Activated CD8-positive, alpha-beta memory T cell treated with anti-CD3 and anti-CD28 coated beads for 24 hours (primary cell): ENCODE measurements at regions not wholly inside any gene's neighbourhood (a gene's known extent, or its start where the extent isn't known, plus 50 kb on each side); places are given as distances from the start of the nearest gene placed in this dataset.
"Not testable (repeated sequence)": the region's sequence is repeated elsewhere in the genome, so short reads cannot be mapped to it uniquely, and the experiment has no call there.

Source experiments
- DNase-seq: peaks from one replicate; pipeline ENCODE4 v3.0.0-alpha.2; 2020

DNA sequence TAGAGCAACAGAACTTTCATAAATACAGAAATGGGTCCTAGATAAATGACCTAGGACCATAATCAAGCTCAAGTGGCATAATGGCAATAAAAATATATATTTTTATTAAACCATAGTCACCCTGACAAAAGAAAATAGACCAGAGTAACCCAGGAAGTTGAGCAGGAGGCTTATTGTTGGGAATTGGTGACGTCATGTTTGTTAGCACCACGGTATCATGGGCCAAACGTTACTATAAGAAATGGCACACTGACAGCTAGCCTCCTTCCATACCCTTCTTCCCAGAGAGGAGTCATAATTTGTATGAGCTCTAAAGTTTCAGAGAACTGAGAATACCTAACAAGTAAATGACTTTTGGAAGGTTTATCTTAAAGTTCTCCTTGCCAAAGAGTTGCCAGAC lies 1698.2 kb downstream of the REEP3 start:
- DNase-seq, result no peak

DNA sequence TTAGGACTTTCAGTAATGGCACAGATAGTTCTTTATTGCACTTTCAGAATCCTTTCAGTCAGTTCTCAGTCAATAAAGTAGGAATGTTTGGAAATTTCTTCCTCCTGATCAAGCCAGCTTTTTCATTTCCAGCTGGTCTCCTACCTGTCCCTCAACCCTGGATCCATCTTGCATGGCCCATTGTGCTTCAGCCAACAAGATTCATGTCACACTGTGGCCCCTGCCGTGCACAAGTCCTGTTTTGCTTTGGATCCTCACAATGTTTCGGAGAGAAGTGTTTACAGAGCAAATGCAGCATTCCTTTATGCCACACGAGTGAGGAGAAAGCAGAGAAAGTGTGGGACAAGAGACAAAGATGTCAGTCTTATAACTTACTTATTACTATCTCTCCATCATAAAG lies 1694.7 kb upstream of the LRRTM3 start:
- DNase-seq, result no peak

DNA sequence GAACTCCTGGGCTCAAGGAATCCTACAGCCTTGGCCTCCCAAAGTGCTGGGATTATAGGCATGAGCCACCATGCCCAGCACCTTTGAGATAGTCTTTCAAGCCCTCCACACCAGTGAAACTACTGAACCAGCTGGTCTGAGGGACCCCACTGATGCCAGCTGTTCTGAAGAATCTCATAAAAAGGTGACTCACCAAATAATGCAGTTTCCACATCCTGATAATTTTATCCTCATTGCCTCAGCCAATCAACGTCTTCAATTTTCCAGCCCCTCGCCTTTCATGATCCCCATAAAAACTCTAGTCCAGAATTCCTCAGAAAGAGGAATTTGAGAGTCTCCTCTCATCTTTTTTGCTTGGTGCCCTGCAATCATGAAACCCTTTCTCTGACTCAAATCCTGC lies 1691.6 kb upstream of the LRRTM3 start:
- no peak for DNase-seq

- no peak for DNase-seq
Observed at GRCh38 chr10:65235266-65235665, 1690.6 kb upstream of the LRRTM3 start.

GRCh38 chr10:65235846-65236245 lies 1690.0 kb upstream of the LRRTM3 start:
- DNase-seq, result no peak

DNA sequence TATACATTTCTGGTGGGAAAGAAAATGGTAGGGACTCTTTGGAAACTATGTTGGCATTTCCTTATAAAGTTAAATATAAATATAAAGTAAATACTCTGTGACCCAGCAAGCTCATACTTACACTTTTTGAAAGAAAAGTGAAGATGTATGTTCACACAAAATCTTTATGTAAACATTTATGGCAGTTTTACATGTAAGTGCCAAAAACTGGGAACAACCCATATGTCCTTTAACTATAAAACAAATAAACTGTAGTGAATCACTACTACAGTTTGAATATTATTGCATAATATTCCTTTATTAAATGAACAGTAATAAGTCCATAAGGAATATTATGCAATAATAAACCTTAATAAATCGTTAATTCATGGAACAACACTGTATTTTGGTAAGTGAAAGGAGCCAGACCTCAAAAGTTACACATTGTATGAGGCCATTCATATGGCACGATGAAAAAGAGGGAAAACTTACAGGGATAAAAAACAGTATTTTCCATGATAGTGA lies 1660.3 kb upstream of the LRRTM3 start:
- no peak for DNase-seq

GRCh38 chr10:65269551-65269950 lies 1656.3 kb upstream of the LRRTM3 start:
- DNase-seq, result not testable (repeated sequence)

- no peak for DNase-seq
Observed at GRCh38 chr10:65270969-65271368, 1654.9 kb upstream of the LRRTM3 start.

DNA sequence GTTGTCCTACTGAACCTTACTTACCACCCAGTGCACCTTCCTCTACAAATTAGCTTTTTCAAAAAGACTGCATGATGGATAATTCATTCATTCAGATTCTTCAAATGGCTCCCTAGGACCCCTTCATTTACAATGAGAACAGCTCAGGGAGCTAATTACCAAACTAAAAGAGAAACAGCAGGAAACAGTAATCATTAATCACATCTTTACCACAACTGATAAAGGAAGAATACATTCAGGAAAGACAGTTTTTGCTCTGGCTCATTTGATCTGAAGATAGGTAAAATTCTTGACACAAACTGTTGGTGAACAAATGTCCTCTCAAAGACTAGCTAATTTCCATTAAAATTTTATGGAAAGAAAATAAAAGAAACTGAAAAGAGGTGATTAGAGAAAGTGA lies 1652.7 kb upstream of the LRRTM3 start:
- no peak for DNase-seq

DNA sequence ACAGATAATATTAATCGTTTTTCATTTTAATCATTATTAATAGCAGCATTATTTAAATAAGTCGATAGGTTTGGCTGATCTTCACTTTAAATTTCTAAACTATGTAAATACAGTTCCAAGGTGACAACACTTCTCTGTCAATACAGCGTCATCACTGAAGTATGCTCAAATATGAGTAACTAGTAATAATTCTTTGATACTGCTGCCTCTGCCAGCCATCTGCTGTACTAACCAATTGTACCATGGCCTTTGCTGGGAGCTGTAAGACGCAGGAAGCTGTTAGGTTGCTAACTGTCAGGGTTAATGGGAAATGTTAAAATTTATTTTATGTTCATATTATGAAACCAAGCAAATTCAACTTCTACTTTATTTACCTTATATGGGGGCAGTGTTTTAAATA lies 1650.5 kb upstream of the LRRTM3 start:
- no peak for DNase-seq

GRCh38 chr10:65284495-65285041 lies 1641.3 kb upstream of the LRRTM3 start:
- DNase-seq, result no peak

GRCh38 chr10:65285726-65286125 lies 1640.1 kb upstream of the LRRTM3 start:
- not testable (repeated sequence) for DNase-seq

DNA sequence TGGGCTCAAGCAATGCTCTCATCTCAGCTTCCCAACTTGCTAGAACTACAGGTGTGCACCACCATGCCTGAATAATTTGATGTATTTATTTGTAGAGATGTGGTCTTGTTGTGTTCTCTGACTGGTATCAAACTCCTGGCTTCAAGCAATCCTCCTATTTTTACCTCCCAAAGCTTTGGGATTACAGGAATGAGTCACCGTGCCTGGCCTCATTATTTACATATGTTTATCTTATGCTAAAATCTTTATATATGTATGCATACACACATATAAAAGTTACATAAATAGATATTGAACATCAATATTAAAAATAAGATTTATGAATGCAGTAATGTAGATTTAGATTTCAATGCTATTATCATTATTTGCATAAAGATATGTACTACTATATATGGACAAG lies 1634.5 kb upstream of the LRRTM3 start:
- DNase-seq, result no peak

GRCh38 chr10:65292551-65292950 lies 1633.3 kb upstream of the LRRTM3 start:
- DNase-seq, result no peak

- DNase-seq, result no peak
Observed at GRCh38 chr10:65294329-65294728, 1631.5 kb upstream of the LRRTM3 start.

GRCh38 chr10:65301181-65301580 lies 1624.7 kb upstream of the LRRTM3 start:
- DNase-seq, result no peak

- DNase-seq, result no peak
Observed at GRCh38 chr10:65306201-65306600, 1619.6 kb upstream of the LRRTM3 start.

DNA sequence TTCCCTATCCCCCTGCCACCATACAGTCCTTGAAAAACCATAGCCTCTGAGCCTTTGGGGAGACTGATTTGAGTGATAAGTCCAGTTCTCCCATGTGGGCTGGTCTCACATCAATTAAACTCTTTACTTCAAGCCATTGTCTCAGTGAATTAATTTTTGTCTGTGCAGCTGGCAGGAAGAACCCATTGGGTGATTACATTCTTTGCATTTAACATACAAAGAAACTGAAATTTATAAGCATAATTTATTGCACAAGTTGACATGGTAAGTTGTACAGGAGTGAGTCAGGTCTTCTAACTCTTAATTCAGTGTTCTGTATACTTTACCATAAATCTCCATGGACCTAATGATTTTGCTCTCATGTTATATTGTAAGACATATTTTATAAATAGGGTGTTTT lies 1613.0 kb upstream of the LRRTM3 start:
- no peak for DNase-seq

- no peak for DNase-seq
Observed at GRCh38 chr10:65313406-65313805, 1612.4 kb upstream of the LRRTM3 start.

DNA sequence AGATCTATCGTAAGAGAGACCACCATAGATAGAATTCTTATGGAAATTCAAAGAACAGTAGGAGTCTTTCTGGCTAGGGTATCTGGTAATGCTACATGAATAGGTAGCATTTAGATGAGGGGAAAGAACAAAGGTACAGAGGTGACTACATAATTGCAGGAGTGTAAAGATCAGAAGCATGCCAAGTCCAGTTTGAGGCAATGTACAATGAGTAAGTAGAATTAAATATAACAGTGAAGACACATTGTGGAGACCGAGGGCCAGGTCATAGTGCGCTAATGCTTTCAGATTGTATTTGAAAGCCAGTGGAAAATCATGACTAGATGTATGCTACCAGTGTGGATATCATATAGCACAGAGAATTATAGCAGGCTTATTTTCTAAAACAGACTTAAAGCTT lies 1611.6 kb upstream of the LRRTM3 start:
- no peak for DNase-seq

DNA sequence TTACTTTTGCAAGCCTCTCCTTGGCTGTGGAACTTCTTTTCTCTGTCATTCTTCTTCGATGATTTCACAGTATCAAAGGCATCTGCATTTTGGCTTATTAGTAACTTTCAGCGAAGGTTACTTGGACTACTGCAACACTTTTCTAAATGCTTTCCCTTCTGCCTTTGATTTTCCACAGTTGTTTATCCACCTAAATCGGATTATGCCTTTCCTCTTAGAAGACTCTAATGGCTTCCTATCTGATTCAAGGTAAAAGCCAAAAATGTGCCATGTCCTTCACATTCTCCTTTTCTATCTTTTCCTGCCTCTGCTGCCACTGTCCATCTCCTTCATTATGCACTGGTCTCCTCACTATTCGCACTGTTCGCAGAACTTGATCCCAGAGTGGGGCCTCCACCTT lies 1606.3 kb upstream of the LRRTM3 start:
- no peak for DNase-seq

- no peak for DNase-seq
Observed at GRCh38 chr10:65320236-65321026, 1605.4 kb upstream of the LRRTM3 start.

- DNase-seq, result no peak
Observed at GRCh38 chr10:65323802-65324201, 1602.0 kb upstream of the LRRTM3 start.

- DNase-seq, result no peak
Observed at GRCh38 chr10:65325913-65326312, 1599.9 kb upstream of the LRRTM3 start.

GRCh38 chr10:65328486-65328885 lies 1597.3 kb upstream of the LRRTM3 start:
- DNase-seq, result no peak
